SKM-1 (cell line): ENCODE measurements at regions not wholly inside any gene's neighbourhood (a gene's known extent, or its start where the extent isn't known, plus 50 kb on each side); places are given as distances from the start of the nearest gene placed in this dataset.

Experiments used
- DNase-seq: peaks from one replicate; lab custom pipeline; 2025; ENCODE audit not compliant: unreplicated experiment; lab: John Stamatoyannopoulos, UW

DNA sequence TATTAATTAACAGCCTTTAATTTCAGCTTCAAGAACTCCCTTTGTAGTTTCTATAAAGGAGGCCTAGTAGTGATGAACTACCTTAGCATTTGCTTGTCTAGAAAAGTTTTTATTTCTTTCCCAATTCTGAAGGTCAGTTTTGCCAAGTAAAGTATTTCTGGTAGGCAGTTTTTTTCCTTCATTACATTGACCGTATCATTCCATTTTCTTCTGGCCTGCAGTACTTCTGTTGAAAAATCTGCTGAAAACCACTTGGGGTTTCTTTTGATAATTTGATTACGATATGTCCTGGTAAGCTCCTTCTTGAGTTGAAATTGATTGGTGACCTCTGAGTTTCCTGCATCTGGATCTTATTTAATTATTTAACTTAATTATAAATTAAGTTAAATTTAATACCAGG is 691.8 kb downstream of the TSN start:
- no peak for DNase-seq

DNA sequence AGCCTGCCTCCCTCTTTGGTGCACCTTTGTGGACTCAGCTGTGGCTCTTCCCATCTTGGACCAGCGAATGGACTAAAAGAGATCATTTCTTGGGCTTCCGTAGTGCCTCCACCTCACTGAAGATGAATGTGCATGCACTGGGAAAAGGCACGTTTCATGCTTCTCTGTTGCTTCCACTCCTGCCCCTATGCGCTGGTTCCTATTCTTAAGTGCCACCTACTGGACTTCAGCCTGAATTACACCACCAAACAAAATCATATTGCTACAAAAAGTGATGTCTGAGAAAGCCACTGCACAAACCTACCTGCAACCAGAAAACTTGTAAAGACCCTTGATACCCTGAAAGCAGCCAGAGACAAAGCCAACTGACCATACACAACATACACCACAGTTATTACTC is 695.6 kb downstream of the TSN start:
- peak; percentile 31 for DNase-seq

DNA sequence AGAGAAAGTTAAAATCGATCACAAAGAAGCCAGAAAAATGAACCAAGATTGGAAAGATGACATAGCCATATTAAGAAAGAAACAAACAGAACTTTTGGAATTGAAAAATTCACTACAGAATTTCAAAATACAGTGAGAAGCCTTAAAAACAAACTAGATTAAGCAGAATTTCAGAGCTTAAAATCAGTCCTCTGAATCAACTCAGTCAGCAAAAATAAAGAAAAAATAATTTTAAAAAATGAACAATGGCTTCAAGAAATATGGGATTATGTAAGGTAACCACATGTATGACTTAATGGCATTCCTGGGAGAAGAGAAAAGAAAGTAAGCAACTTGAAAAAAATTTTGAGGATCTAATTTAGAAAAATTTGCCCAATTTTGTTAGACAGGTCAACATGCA is 696.2 kb downstream of the TSN start:
- no peak for DNase-seq

DNA sequence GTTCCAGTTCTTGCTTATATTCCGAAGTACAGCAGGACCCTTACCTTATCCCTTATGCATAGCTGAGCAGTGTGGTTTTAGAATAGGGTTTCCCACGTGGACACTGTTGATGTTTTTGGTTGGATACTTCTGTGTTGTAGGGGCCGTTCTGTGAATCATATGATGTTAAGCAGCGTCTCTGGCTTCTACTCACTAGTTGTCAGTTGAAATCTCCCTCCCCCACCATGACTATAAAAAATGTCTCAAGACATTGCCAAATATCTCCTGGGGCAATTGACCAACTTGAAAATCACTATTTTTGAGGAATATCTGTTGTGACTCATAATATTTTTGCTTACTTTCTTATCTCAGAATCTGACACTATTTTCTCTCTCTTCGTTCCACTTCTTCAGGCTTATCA is 713.7 kb downstream of the TSN start:
- no peak for DNase-seq

DNA sequence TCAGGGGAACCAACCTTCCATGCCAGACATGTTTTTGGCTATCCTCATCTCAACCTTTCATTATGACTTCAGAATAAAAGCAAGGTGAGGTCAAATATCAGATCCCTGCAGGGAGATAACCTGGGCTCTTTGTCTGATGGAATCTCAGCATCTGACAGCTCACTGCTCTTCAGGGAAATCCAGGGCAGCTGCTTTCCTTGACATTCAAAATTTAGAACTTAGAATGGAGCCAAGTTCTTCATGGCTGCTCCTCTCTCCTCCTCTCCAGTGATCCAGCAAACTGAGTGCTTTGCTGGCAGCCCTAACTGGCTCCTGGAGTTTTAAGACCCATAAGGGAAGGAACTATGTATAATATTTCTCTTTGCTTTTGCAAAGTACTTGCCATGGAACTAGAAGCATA is 716.3 kb downstream of the TSN start:
- DNase-seq, result no peak

DNA sequence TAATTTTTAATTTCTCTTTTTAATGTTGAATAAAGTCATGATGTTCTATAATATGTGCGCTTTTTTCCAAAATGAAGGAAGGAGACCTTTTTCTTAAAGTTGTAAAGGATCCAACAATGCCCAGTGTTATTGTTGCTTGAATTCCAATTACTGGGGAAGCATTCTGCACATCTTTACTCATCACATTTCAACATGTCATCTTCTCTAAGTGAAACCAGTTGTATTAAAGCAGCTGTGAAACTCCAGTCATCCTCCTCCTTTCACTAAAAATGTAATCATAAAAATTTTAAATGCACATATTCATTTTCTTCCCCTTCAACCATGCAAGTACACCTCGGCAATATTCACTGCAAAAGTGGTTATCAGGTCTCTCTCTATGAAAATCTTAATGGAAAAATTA is 722.7 kb downstream of the TSN start:
- no peak for DNase-seq

DNA sequence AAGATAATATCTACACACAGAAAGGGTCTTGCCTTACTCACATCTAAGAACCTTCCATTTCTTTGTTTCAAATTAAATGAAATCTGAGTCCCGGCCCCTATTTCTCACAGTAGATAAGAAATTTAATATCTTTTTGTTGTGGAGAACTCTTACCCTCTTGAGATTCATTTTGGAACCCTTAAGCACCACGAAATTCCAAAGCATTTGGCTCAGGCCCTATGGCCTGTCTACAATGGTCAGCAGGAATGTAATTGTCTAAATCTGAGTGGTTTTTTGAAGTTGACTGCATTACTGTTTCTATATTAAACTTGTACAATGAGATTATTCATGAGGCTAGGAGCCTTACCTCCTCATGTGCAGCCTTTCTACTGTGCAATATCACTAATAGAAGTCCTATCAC is 723.3 kb downstream of the TSN start:
- DNase-seq, result no peak

DNA sequence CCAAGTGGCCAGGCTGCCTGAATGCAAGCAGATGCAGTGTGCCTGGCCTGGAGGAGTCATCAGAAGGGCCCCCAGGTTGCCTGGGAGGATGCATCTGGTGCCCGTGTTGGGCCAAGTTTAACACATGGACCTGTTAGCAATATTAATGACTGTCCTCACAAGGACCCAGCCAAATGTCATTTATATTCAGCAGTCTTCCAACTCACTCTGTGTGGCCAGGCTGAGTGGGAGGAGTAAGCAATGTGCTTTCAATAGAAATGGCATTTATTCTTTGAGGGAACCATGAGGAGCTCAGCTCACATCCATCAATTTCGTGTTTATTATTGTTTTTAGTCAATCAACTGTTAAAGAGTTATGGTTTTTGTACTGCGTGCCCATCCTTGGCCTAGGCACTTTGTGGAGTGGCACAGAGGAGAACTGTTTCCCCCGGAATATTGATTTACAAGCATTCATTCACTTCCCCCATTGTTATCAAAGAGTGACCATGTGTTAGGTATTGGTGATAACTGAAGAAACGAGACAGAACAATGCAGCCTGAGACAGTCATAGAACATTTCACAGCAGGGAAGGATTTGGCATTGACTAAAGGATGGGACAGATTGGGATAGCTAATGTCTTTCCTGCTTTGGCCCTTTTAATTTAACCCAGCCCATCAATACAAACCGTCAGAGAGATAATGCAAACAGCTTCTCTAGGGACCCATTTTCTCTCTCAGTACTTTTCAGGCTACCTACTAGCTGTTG is 725.2 kb downstream of the TSN start:
- DNase-seq, result no peak

DNA sequence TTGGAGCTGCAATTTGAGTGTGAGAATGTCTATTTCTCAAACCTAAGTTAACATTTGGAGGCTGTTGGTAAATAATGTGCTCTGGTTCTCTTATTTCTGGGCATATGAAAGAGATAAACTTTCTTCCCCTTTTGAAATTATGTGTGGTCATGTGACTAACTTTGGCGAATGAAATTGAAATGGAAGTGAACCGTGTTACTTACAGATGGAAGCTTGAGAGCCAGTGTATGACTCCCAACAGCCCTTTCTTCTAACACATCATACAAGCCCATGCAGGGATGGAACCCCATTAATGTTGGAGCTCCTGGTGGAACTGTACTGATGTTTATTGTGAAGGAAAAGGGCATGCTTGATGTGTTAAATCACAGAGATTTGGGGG is 725.8 kb downstream of the TSN start:
- DNase-seq, result no peak

DNA sequence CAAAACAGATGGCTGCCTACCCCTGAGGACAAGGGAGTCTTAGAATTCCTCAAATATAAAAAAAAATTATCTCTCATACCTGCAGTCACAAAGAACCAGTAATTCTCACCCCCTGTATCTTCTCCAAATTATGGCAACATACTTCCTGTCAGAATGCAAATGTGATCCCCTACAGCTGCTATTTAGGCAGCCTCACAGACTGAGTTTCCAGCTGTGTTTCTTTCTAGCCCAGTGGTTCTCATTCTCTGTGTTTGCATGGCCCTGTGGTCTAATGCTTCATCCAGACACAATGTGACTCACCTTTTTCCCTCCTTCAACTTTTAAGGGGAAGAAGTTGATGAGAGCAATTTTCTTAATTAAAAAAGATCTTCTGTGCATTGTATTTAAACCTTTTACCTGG is 726.3 kb downstream of the TSN start:
- DNase-seq, result no peak

DNA sequence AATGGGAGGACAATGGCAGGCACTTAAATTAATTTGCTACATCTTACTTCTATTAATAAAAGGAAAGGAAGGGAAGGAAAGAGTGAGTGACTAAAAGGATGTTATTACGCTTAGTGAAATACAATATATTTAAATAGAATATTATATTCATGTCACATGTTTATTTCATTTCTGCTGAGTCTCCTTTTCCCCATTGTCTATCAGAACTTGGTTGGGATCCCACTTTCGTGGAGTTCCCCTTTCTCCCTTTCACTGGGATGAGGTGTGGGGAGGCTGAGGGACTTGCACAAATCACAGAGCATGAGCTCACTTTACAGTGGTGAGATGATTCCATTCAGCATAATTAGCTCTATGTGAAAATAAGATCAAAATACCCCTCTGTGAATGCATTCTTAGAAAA is 730.6 kb downstream of the TSN start:
- DNase-seq, result no peak

DNA sequence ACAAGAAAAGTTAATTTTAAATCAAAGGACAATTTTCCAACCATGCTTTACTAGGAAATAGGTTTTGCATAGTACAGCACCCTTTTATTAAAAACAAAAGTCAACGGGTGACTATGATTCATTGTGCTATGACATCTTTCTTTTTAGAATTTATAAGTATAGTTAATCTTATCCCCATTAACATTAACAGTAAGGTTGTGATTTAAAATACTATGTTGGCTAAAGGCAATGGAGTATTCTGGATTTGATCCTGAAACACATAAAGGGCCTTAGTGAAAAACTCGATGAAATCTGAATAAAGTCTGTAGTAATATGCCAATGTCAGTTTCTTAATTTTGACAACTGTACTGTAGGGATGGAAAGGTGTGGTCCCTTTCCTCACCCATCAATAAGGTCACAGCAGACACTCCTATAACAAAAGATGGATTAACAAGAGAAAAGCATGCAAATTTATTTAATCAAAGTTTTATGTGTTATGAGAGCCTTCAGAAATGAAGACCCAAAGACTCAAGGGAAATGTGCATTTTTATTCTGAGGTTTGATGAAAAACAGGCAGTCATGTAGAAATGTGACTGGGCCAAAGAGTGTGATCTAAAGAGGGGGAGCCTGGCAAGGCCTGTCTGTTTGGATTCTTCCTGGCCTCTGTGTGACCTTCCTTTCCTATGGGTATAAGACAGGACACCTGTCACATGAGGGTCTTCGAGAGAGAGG is 731.4 kb downstream of the TSN start:
- DNase-seq, result no peak

DNA sequence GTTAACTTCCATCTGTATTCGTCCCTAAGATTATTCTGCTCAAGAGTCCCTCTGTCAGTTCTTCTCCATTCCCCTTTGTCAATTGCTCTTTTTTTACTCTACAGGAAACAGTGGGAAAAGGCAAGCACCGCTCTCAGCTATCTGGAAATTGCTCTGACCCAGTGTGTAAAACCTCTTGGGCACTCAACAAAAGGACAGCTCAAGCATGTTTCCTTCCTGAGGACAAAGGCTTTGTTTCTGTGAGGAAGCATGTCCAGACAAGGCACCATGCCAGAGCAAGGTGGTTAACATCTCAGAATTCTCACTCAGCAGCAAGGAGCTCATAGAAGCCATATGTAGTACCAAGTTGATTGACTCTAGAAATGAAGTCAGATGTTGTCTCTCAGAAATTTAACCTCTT is 735.6 kb downstream of the TSN start:
- no peak for DNase-seq

DNA sequence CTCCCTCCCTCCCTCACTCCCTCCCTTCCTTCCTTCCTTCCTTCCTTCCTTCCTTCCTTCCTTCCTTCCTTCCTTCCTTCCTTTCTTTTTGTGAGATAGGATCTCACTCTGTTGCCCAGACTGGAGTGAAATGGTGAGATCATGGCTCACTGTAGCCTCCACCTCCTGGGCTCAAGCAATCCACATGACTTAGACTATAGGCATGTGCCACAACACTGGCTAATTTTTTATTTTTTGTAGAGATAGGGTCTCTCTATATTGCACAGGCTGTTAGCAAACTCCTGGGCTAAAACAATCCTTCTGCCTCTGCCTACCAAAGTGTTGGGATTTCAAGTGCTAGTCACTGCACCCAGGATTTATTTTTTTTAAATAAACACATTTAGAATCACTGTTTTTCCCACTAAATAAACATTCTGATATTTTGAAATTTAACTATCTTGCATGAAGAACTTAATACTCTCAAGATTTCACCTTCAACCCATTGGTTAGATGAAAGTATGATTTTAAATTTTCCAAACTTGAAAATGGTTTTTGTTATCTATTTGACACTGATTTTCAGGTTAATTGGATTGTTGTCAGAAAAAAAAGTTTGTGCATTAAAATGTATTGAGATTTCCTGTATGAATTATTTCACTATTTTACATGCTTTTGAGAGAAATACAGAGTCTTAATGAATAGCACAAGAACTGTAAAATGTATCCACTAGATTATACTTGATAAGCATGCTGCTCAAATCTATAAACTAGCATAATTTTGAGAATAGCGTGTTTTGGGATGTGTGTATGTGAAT is 745.1 kb downstream of the TSN start:
- DNase-seq, result no peak

DNA sequence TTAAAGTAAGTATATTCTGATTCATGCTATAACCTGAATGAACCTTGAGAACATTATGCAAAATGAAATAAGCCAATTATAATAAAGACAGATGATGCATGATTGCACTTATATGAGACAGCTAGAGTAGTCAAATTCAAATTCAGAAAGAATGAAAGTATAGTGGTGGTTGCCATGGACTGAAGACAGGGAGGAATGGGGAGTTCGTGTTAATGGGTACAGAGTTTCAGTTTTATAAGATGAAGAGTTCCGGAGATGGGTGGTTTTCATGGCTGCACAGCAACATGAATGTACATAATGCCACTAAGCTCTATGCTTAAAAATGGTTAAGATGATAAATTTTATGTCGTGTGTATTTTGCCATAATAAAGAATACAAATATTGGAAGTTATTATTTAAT is 751.2 kb downstream of the TSN start:
- DNase-seq, result no peak

DNA sequence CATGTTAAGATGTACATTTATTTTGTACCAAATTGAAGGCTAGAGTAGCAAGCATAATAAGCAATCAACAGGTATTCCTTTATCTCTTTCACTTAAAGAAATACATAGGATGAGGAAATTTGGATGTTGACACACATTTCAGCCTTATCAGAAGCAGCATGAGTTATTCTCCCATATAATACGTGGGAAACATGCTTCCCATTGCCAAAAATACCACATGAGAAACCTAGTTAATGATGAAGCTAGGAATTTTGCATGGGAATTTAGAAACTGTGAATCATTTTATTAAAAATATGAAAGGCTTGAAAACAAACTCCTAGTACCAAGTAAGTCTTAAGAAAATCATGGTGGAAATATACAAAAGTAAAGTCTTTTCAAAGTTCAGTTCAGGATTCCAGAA is 751.8 kb downstream of the TSN start:
- DNase-seq, result no peak

DNA sequence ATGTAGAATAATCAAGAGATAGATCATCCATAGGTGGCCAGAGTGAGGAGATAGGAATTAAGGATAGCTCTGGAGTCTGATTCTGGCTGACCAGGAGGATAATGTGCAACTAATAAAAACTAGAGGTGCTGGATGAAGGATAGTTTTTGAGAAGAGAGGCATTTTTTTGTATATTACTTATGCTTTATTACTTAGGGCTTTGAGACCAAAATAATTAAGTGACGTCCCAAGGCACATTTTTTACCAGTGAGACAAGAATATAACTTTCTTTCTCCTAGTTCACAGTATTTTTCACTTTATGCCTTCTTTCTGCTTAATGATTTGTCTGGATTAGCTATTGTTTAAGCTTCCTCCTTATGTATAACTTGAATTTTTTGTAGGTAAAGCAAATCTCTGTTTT is 756.6 kb downstream of the TSN start:
- no peak for DNase-seq

DNA sequence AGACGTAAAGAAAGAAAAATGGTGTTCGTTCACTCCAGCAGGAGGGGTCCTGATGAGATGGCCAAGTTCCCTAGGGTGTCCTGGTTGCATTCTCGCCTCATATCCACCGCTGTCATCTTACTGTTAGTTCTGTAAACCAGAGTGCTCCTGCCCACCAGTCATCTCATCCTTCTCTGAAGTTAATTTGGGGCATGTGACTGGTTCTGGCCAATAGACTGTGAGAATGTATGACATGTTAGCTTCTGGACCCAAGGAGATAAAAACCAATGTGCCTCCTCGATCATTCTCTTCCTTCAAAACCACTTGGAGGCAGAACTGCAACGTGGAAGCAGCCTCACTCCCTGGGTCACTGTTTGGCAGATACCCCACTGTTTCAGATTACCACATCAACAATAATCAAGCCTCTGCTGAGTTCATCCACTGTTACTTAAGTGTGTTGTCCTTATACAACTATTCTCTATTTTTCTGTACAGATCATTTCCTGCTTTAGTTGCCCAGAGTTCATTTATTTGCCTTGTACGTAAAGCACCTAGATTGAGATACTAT is 759.1 kb downstream of the TSN start:
- no peak for DNase-seq

DNA sequence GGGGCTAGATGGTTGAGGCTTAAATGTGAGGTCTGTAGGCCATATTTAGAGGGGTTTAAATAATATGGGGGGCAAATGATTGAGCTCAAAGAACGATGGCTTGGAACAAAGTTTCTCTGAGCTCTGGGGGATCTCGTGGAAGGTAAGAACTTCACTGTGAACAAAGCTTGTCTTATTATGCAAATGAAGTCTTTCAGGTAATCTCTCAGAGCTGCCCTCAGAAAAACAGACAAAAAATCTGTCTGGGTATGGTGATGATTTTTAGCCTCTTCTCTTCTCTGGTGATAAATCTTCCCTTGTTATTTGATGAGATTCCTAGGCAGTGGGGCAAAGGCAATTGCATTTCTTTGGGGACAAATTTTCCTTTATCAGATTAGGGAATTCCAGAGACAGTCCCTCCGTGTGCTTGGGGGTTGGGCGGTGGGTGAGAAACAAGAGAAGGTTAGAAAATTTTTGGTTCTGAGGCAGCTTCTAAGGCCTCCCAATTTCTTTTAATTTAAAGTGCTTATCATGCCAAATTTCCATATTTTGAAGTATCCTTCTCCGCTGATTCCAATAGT is 760.4 kb downstream of the TSN start:
- DNase-seq, result no peak

DNA sequence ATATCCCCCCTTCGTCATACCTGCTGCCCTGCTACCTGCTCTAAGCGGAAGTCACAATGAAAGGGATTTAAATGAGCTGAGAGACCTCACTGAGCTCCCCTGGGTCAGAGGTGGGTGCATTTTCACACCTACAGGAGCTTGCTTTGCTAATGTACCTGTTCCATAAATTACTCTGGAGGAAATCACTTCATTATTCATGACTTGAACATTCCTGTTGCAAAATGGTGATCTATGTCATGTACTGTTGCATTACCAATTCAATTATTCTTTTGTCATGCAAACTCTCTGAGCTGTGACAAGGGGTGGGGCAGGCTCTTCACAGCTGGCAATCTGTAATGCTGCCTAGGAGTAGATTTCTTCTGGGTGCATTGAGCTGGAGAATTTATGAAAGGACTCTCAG is 761.3 kb downstream of the TSN start:
- no peak for DNase-seq

DNA sequence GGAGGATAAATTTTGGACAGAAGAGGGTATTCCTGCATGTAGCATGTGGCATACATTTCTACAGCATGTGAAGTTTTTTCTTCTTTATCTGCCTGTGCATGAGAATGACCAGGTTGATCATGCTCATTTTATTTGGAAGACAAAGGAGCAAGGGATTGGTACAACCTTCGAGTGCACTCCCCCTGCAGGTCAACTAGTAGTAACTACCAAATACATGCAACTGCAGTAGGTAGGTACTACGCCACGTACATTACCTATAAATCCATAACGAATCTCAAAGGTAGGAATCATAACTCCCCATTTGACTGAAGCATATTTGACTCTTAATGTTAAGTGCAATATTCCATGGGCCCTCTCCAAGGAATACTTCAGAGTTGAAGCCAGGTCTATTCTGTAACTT is 763.9 kb downstream of the TSN start:
- no peak for DNase-seq
